ENCODE measurements at regions not wholly inside any gene's neighbourhood (a gene's known extent, or its start where the extent isn't known, plus 50 kb on each side); places are given as distances from the start of the nearest gene placed in this dataset.

GRCh38 chr11:28903716-28904115, 795.5 kb downstream of the METTL15 start:
- TF ChIP-seq CTCF (IDR thresholded peaks at IDR 0.05; ENCODE audit: insufficient read depth, low read depth, low read length) (no peak), EZH2 (IDR thresholded peaks at IDR 0.05; ENCODE audit: insufficient read depth, low read length) (no peak)
